ENCODE measurements at regions not wholly inside any gene's neighbourhood (a gene's known extent, or its start where the extent isn't known, plus 50 kb on each side); places are given as distances from the start of the nearest gene placed in this dataset.

GRCh38 chr4:24010994-24011393, 121.1 kb upstream of the PPARGC1A start:
- TF ChIP-seq, protein P1, sequence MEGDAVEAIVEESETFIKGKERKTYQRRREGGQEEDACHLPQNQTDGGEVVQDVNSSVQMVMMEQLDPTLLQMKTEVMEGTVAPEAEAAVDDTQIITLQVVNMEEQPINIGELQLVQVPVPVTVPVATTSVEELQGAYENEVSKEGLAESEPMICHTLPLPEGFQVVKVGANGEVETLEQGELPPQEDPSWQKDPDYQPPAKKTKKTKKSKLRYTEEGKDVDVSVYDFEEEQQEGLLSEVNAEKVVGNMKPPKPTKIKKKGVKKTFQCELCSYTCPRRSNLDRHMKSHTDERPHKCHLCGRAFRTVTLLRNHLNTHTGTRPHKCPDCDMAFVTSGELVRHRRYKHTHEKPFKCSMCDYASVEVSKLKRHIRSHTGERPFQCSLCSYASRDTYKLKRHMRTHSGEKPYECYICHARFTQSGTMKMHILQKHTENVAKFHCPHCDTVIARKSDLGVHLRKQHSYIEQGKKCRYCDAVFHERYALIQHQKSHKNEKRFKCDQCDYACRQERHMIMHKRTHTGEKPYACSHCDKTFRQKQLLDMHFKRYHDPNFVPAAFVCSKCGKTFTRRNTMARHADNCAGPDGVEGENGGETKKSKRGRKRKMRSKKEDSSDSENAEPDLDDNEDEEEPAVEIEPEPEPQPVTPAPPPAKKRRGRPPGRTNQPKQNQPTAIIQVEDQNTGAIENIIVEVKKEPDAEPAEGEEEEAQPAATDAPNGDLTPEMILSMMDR (IDR thresholded peaks at IDR 0.05 in 2 of 3, conservative IDR thresholded peaks at IDR 0.05 in 1 of 3; ENCODE audit: insufficient read depth in 2 of 3, low read depth in 1 of 3, low read length in 3 of 3), result no peak
- TF ChIP-seq DLX4 (CRISPR knock-in tag; IDR thresholded peaks at IDR 0.05) (no peak), BHLHE40 (IDR thresholded peaks at IDR 0.05; ENCODE audit: low read length) (no peak), SAP30 (IDR thresholded peaks at IDR 0.05; ENCODE audit: borderline replicate concordance, insufficient read depth, low read depth, low read length, poor library complexity, severe bottlenecking) (no peak), E2F3 (CRISPR knock-in tag; IDR thresholded peaks at IDR 0.05) (no peak), RBBP5 (IDR thresholded peaks at IDR 0.05; ENCODE audit: borderline replicate concordance, insufficient read depth, low read length, poor library complexity, severe bottlenecking) (no peak), FOXM1 (IDR thresholded peaks at IDR 0.05; ENCODE audit: low read depth) (no peak), FOXM1 (CRISPR knock-in tag; IDR thresholded peaks at IDR 0.05; ENCODE audit: low read depth) (no peak), POLR2A (conservative IDR thresholded peaks at IDR 0.05) (no peak)
- TF ChIP-seq, protein P2, sequence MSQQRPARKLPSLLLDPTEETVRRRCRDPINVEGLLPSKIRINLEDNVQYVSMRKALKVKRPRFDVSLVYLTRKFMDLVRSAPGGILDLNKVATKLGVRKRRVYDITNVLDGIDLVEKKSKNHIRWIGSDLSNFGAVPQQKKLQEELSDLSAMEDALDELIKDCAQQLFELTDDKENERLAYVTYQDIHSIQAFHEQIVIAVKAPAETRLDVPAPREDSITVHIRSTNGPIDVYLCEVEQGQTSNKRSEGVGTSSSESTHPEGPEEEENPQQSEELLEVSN (IDR thresholded peaks at IDR 0.05; ENCODE audit: borderline replicate concordance in 1 of 2, extremely low read depth in 1 of 2, insufficient read depth in 1 of 2, insufficient read length in 1 of 2, low read depth in 1 of 2, low read length in 1 of 2, poor library complexity in 1 of 2, severe bottlenecking in 1 of 2), result no peak
